ENCODE measurements at regions not wholly inside any gene's neighbourhood (a gene's known extent, or its start where the extent isn't known, plus 50 kb on each side); places are given as distances from the start of the nearest gene placed in this dataset.

- Histone ChIP-seq H3K4me3 (no peak overlapping the region), H3K4me1 (no peaks in the 10 kb centered on the region), H3K27ac (no peak overlapping the region), H3K9me3 (no peaks in the 10 kb centered on the region), H3K27me3 (peaks cover 0 to 2% of the 10 kb centered on the region in 2 donors), H3K36me3 (no peaks in the 10 kb centered on the region)
- intact Hi-C loops (cut with DNase I; ENCODE audit: low total_unique reads): no loop called here
- TF ChIP-seq, protein P1, sequence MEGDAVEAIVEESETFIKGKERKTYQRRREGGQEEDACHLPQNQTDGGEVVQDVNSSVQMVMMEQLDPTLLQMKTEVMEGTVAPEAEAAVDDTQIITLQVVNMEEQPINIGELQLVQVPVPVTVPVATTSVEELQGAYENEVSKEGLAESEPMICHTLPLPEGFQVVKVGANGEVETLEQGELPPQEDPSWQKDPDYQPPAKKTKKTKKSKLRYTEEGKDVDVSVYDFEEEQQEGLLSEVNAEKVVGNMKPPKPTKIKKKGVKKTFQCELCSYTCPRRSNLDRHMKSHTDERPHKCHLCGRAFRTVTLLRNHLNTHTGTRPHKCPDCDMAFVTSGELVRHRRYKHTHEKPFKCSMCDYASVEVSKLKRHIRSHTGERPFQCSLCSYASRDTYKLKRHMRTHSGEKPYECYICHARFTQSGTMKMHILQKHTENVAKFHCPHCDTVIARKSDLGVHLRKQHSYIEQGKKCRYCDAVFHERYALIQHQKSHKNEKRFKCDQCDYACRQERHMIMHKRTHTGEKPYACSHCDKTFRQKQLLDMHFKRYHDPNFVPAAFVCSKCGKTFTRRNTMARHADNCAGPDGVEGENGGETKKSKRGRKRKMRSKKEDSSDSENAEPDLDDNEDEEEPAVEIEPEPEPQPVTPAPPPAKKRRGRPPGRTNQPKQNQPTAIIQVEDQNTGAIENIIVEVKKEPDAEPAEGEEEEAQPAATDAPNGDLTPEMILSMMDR (IDR thresholded peaks at IDR 0.05): no peak
- no peak for DNase-seq
Measured at GRCh38 chr15:61764141-61764540, 296.1 kb downstream of the VPS13C start.

DNA sequence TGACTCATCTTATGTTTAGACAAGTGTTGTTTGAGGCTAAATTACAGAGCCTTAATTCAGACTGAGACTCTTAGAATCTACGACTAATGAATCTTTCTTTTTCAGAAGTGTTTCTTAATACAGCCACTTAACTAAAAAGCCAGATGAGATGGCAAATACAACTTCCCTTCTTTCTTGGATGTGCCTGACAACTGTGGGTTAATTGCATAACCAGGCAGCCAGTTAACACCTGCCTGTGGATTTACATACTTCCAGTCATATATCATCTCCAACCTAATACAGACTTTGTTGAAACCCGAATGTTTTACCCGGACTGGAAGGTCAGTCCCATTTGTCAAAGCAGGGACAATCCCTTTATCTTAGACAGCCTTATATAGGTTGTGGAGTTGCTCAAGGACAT, 297.6 kb downstream of the VPS13C start:
- no peaks in the 10 kb centered on the region for H3K9me3 ChIP-seq
- no peaks in the 10 kb centered on the region for H3K4me1 ChIP-seq
- TF ChIP-seq, protein P1 (IDR thresholded peaks at IDR 0.05): no peak
- no peak overlapping the region for H3K27ac ChIP-seq
- intact Hi-C loops (cut with DNase I; ENCODE audit: low total_unique reads): no loop called here
- peaks cover 0 to 2% of the 10 kb centered on the region in 2 donors for H3K27me3 ChIP-seq
- no peak overlapping the region for H3K4me3 ChIP-seq
- H3K36me3 ChIP-seq: no peaks in the 10 kb centered on the region
- no peak for DNase-seq

GRCh38 chr15:61759639-61760038, 300.6 kb downstream of the VPS13C start:
- Histone ChIP-seq H3K36me3 (no peaks in the 10 kb centered on the region), H3K4me1 (no peaks in the 10 kb centered on the region), H3K4me3 (no peak overlapping the region), H3K27ac (no peak overlapping the region), H3K27me3 (no peaks in the 10 kb centered on the region), H3K9me3 (no peaks in the 10 kb centered on the region)
- intact Hi-C loops (cut with DNase I; ENCODE audit: low total_unique reads): no loop called here
- TF ChIP-seq, protein P1 (IDR thresholded peaks at IDR 0.05): no peak
- no peak for DNase-seq

DNA sequence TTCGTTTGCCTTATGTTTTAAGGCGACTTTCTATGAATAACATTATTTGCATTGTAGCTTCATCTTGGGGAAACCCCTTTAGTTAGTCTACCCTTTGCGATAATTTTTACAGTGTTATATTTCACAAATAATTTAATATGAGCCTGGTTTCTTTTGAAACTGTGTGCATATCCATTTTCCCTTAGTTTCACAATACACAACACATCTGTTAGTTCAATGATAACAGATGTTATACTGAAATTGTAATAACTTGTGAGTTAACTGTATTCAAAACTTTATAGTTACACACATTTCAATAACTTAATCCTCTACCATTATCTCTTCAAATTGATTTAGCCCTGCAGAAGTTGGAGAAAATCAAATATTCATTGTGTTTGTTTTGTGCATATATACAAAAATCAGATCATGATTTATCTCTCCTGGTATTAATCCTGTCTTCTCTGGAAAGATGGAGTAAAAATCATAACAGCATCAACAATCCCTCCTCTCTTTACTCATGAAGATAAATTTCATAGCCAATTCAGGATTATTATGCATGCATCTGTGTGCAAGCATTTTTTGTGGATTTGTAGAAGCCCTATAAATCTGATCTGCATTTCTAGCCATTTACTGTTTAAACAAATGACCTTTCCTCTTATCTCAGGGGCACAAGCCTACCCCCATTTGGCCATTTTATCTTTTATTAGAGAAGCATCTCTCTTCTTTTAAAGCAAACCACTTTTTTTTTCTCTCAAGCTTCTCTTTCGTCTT, 304.0 kb downstream of the VPS13C start:
- H3K4me1 ChIP-seq: no peaks in the 10 kb centered on the region
- no peaks in the 10 kb centered on the region for H3K27me3 ChIP-seq
- no peak overlapping the region for H3K27ac ChIP-seq
- TF ChIP-seq, protein P1 (IDR thresholded peaks at IDR 0.05): no peak
- intact Hi-C loops (cut with DNase I; ENCODE audit: low total_unique reads): no loop called here
- H3K36me3 ChIP-seq: no peaks in the 10 kb centered on the region
- no peaks in the 10 kb centered on the region for H3K9me3 ChIP-seq
- DNase-seq: no peak
- H3K4me3 ChIP-seq: no peak overlapping the region

DNA sequence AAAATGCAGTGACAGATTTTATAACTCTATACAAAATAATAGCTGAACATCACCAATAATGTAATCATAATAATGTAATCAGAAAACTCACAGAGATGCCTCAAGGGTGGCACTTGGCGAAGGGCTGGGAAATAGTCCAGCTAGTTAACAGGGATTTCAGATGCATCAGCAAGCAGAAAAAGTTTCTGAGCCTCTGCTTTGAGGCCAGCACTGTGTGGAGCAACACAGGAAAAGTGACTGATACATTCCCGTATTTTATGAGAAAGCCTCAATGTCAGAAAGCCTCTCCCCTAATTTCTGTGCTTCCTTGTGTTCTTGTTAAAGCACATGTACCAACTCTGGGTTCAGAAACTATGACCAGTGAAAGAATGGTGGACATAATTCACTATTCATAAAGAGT, 304.8 kb downstream of the VPS13C start:
- no peaks in the 10 kb centered on the region for H3K9me3 ChIP-seq
- no peak for DNase-seq
- no peak overlapping the region for H3K27ac ChIP-seq
- TF ChIP-seq, protein P1 (IDR thresholded peaks at IDR 0.05): no peak
- intact Hi-C loops (cut with DNase I; ENCODE audit: low total_unique reads): no loop called here
- no peak overlapping the region for H3K4me3 ChIP-seq
- no peaks in the 10 kb centered on the region for H3K27me3 ChIP-seq
- H3K36me3 ChIP-seq: no peaks in the 10 kb centered on the region
- no peaks in the 10 kb centered on the region for H3K4me1 ChIP-seq

Data from tibial artery (tissue), 4 donors.